ENCODE measurements at regions not wholly inside any gene's neighbourhood (a gene's known extent, or its start where the extent isn't known, plus 50 kb on each side); places are given as distances from the start of the nearest gene placed in this dataset.

DNA sequence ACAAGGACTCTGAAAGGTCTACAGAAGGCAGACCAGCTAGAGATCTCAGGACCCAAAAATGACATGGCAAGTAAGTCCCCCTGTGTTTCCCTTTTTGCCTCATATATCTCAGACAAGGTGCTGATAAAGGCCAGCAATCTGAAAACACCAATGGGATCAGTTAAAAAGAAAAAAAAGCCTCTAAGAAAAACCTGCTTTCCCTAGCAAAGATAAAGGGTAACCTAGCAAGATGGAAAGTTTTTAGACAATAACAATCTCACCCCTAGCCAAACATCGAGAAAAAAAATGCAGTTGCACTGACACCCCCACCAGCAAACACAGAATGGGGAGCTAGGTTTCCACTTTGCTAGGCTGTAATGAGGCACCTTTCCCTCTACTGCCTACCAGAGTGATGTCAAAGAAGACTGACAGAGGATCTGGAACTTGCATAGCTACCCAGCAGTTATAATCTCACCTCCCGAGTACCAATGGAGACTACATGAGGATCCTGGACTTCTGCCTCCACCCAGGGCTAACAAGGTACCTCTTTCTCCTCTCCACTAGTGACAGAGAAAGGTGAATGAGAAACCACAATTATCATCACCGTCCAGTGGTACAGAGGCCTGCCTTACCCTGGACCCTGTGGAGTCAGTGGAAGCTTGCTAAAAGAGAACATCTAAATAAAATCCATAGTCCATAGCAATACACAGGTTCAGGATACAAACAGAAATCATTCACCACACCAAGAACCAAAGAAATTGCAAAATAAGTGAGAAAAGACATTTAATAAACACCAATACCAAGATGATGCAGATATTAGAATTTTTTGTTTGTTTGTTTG, 240.8 kb downstream of the ARHGAP12 start:
- Mint-ChIP-seq H3K4me3 (no peak overlapping the region), H3K4me1 (no peaks in the 10 kb centered on the region), H3K27ac (no peak overlapping the region), H3K27me3 (ENCODE audit: insufficient read depth, low read depth) (peaks cover 8% of the 10 kb centered on the region), H3K36me3 (peaks cover 7% of the 10 kb centered on the region), H3K9me3 (peaks cover 54% of the 10 kb centered on the region)
- H3K79me2 ChIP-seq (ENCODE audit: low read depth), result no peaks in the 10 kb centered on the region
- H4K20me1 ChIP-seq (ENCODE audit: low read depth), result no peaks in the 10 kb centered on the region
- no peak for DNase-seq (ENCODE audit: low spot score)
- peaks cover 19% of the 10 kb centered on the region for H3K9me3 ChIP-seq (ENCODE audit: low read depth)
- no peaks in the 10 kb centered on the region for H3K27me3 ChIP-seq
- no peak overlapping the region for H3K4me3 ChIP-seq
- TF ChIP-seq EZH2phosphoT487 (IDR thresholded peaks at IDR 0.05), result no peak
- no peak for TF ChIP-seq CTCF (IDR thresholded peaks at IDR 0.05)
- TF ChIP-seq EZH2 (IDR thresholded peaks at IDR 0.05), result no peak
- no peaks in the 10 kb centered on the region for H3K36me3 ChIP-seq
- H3K4me1 ChIP-seq, result no peaks in the 10 kb centered on the region
- H2AFZ ChIP-seq (replicated peaks), result no peak overlapping the region
- no peak overlapping the region for H3K27ac ChIP-seq
- no peak overlapping the region for H3K4me2 ChIP-seq
- peaks cover 18% of the 10 kb centered on the region for H3F3A ChIP-seq (ENCODE audit: low read depth)
- no peak overlapping the region for H3K9ac ChIP-seq

GRCh38 chr10:31686599-31686998, 242.0 kb downstream of the ARHGAP12 start:
- no peak for TF ChIP-seq CTCF (IDR thresholded peaks at IDR 0.05)
- TF ChIP-seq EZH2 (IDR thresholded peaks at IDR 0.05), result no peak
- no peak for TF ChIP-seq EZH2phosphoT487 (IDR thresholded peaks at IDR 0.05)
- H2AFZ ChIP-seq (replicated peaks), result no peak overlapping the region
- H3K27ac ChIP-seq, result no peak overlapping the region
- no peaks in the 10 kb centered on the region for H3K4me1 Mint-ChIP-seq
- peaks cover 7% of the 10 kb centered on the region for H3K36me3 Mint-ChIP-seq
- H3K9me3 ChIP-seq (ENCODE audit: low read depth), result peaks cover 28% of the 10 kb centered on the region
- DNase-seq (ENCODE audit: low spot score), result no peak
- H3K9ac ChIP-seq, result no peak overlapping the region
- no peak overlapping the region for H3K4me3 ChIP-seq
- peaks cover 66% of the 10 kb centered on the region for H3K9me3 Mint-ChIP-seq
- no peaks in the 10 kb centered on the region for H3K27me3 ChIP-seq
- H4K20me1 ChIP-seq (ENCODE audit: low read depth), result no peaks in the 10 kb centered on the region
- no peak overlapping the region for H3K27ac Mint-ChIP-seq
- H3K4me3 Mint-ChIP-seq, result no peak overlapping the region
- H3K79me2 ChIP-seq (ENCODE audit: low read depth), result no peaks in the 10 kb centered on the region
- H3K36me3 ChIP-seq, result no peaks in the 10 kb centered on the region
- H3K27me3 Mint-ChIP-seq (ENCODE audit: insufficient read depth, low read depth), result peaks cover 17% of the 10 kb centered on the region
- peaks cover 18% of the 10 kb centered on the region for H3F3A ChIP-seq (ENCODE audit: low read depth)
- no peak overlapping the region for H3K4me2 ChIP-seq
- H3K4me1 ChIP-seq, result no peaks in the 10 kb centered on the region

GRCh38 chr10:31683682-31684081, 244.9 kb downstream of the ARHGAP12 start:
- Mint-ChIP-seq H3K27me3 (ENCODE audit: insufficient read depth, low read depth) (peaks cover 11% of the 10 kb centered on the region), H3K4me1 (peaks cover 12% of the 10 kb centered on the region), H3K36me3 (peaks cover 1% of the 10 kb centered on the region), H3K27ac (no peak overlapping the region), H3K4me3 (no peak overlapping the region), H3K9me3 (peaks cover 59% of the 10 kb centered on the region)
- H4K20me1 ChIP-seq (ENCODE audit: low read depth), result no peaks in the 10 kb centered on the region
- H3K4me1 ChIP-seq, result no peaks in the 10 kb centered on the region
- H3K9ac ChIP-seq, result no peak overlapping the region
- no peak overlapping the region for H3K27ac ChIP-seq
- peak; percentile 10 for DNase-seq (ENCODE audit: low spot score)
- no peaks in the 10 kb centered on the region for H3K79me2 ChIP-seq (ENCODE audit: low read depth)
- H3F3A ChIP-seq (ENCODE audit: low read depth), result peaks cover 20% of the 10 kb centered on the region
- no peak for TF ChIP-seq EZH2 (IDR thresholded peaks at IDR 0.05)
- no peak overlapping the region for H3K4me2 ChIP-seq
- no peaks in the 10 kb centered on the region for H3K36me3 ChIP-seq
- no peak overlapping the region for H2AFZ ChIP-seq (replicated peaks)
- no peak overlapping the region for H3K4me3 ChIP-seq
- H3K27me3 ChIP-seq, result no peaks in the 10 kb centered on the region
- peaks cover 28% of the 10 kb centered on the region for H3K9me3 ChIP-seq (ENCODE audit: low read depth)

DNA sequence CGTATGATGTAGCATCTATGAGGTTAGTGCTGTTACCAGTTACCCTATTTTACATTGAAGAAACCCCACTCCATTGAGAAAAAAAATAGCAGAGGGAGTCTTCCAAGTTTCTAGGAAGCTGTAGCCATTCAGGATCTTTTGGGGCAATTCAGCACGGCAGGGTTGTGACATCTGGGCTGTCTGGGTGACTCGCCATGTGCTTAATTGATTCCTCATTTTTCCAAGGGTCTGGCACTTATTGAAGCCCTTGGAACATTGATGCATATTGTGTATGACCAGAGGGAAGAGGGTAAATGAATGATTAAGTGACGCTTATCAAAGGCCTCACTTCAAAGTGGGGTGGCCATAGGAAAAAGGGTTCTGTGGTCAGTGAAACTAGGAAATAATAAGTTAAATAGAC, 248.7 kb downstream of the ARHGAP12 start:
- DNase-seq (ENCODE audit: low spot score), result no peak
- Mint-ChIP-seq H3K27me3 (ENCODE audit: insufficient read depth, low read depth) (peaks cover 20% of the 10 kb centered on the region), H3K27ac (no peak overlapping the region), H3K4me1 (peaks cover 37% of the 10 kb centered on the region), H3K4me3 (no peak overlapping the region), H3K9me3 (peaks cover 55% of the 10 kb centered on the region), H3K36me3 (peaks cover 1% of the 10 kb centered on the region)
- no peak for TF ChIP-seq EZH2 (IDR thresholded peaks at IDR 0.05)
- no peak for TF ChIP-seq CTCF (IDR thresholded peaks at IDR 0.05)
- TF ChIP-seq EZH2phosphoT487 (IDR thresholded peaks at IDR 0.05), result no peak
- Histone ChIP-seq H3K4me2 (no peak overlapping the region), H2AFZ (replicated peaks) (no peak overlapping the region), H3K4me1 (peaks cover 9% of the 10 kb centered on the region), H3K36me3 (no peaks in the 10 kb centered on the region), H3F3A (ENCODE audit: low read depth) (peaks cover 21% of the 10 kb centered on the region), H3K79me2 (ENCODE audit: low read depth) (no peaks in the 10 kb centered on the region), H3K4me3 (no peak overlapping the region), H3K9me3 (ENCODE audit: low read depth) (peaks cover 28% of the 10 kb centered on the region), H3K9ac (no peak overlapping the region), H3K27me3 (no peaks in the 10 kb centered on the region), H3K27ac (no peak overlapping the region), H4K20me1 (ENCODE audit: low read depth) (no peaks in the 10 kb centered on the region)
